ENCODE measurements at regions not wholly inside any gene's neighbourhood (a gene's known extent, or its start where the extent isn't known, plus 50 kb on each side); places are given as distances from the start of the nearest gene placed in this dataset.
"Not testable (repeated sequence)": the region's sequence is repeated elsewhere in the genome, so short reads cannot be mapped to it uniquely, and the experiment has no call there.

GRCh38 chr9:115548609-115549260, 430.8 kb upstream of the TNC start:
- TF ChIP-seq CTCF (IDR thresholded peaks at IDR 0.05), result no peak
- Mint-ChIP-seq H3K27me3 (peaks cover 5% of the 10 kb centered on the region), H3K4me1 (ENCODE audit: low read depth) (no peaks in the 10 kb centered on the region), H3K4me3 (no peak overlapping the region), H3K36me3 (ENCODE audit: low read depth) (no peaks in the 10 kb centered on the region), H3K27ac (no peak overlapping the region), H3K9me3 (no peaks in the 10 kb centered on the region)
- CTCF ChIA-PET, result no interaction called here
- POLR2A ChIA-PET, result no interaction called here
- ATAC-seq (no peak), DNase-seq (no peak)
- intact Hi-C loops (cut with micrococcal nuclease), result no loop called here

- H3K36me3 Mint-ChIP-seq (ENCODE audit: low read depth), result no peaks in the 10 kb centered on the region
- DNase-seq (no peak), ATAC-seq (no peak)
- peaks cover 2% of the 10 kb centered on the region for H3K27me3 Mint-ChIP-seq
- intact Hi-C loops (cut with micrococcal nuclease), result no loop called here
- TF ChIP-seq CTCF (IDR thresholded peaks at IDR 0.05), result no peak
- no peak overlapping the region for H3K4me3 Mint-ChIP-seq
- ChIA-PET CTCF (no interaction called here), POLR2A (no interaction called here)
- H3K9me3 Mint-ChIP-seq, result peaks cover 7% of the 10 kb centered on the region
- H3K27ac Mint-ChIP-seq, result no peak overlapping the region
- H3K4me1 Mint-ChIP-seq (ENCODE audit: low read depth), result no peaks in the 10 kb centered on the region
These were observed 433.4 kb upstream of the TNC start for GRCh38 chr9:115551396-115551795.

- no peaks in the 10 kb centered on the region for H3K4me1 Mint-ChIP-seq (ENCODE audit: low read depth)
- intact Hi-C loops (cut with micrococcal nuclease), result no loop called here
- H3K4me3 Mint-ChIP-seq, result no peak overlapping the region
- ChIA-PET POLR2A (no interaction called here), CTCF (no interaction called here)
- no peak for TF ChIP-seq CTCF (IDR thresholded peaks at IDR 0.05)
- H3K27ac Mint-ChIP-seq, result no peak overlapping the region
- H3K36me3 Mint-ChIP-seq (ENCODE audit: low read depth), result no peaks in the 10 kb centered on the region
- H3K9me3 Mint-ChIP-seq, result peaks cover 16% of the 10 kb centered on the region
- H3K27me3 Mint-ChIP-seq, result peaks cover 2% of the 10 kb centered on the region
- DNase-seq (no peak), ATAC-seq (no peak)
These were observed 435.3 kb upstream of the TNC start for GRCh38 chr9:115553060-115553773.

- Mint-ChIP-seq H3K27me3 (peaks cover 2% of the 10 kb centered on the region), H3K9me3 (peaks cover 16% of the 10 kb centered on the region), H3K36me3 (ENCODE audit: low read depth) (no peaks in the 10 kb centered on the region), H3K4me1 (ENCODE audit: low read depth) (no peaks in the 10 kb centered on the region), H3K27ac (no peak overlapping the region), H3K4me3 (no peak overlapping the region)
- intact Hi-C loops (cut with micrococcal nuclease), result no loop called here
- no peak for ATAC-seq
- CTCF ChIA-PET, result no interaction called here
- POLR2A ChIA-PET, result no interaction called here
- no peak for DNase-seq
- no peak for TF ChIP-seq CTCF (IDR thresholded peaks at IDR 0.05)
These were observed 438.5 kb upstream of the TNC start for GRCh38 chr9:115556432-115556831.

GRCh38 chr9:115575147-115575546, 457.2 kb upstream of the TNC start:
- no peak for TF ChIP-seq CTCF (IDR thresholded peaks at IDR 0.05)
- DNase-seq (no peak), ATAC-seq (no peak)
- H3K4me1 Mint-ChIP-seq (ENCODE audit: low read depth), result no peaks in the 10 kb centered on the region
- H3K36me3 Mint-ChIP-seq (ENCODE audit: low read depth), result no peaks in the 10 kb centered on the region
- POLR2A ChIA-PET, result no interaction called here
- H3K9me3 Mint-ChIP-seq, result no peaks in the 10 kb centered on the region
- CTCF ChIA-PET, result interaction anchor here (1.2 kb wide), 1 partner anchor 13 kb away, joined by 4 read pairs; no protein-coding TSS in a partner anchor
- no peak overlapping the region for H3K4me3 Mint-ChIP-seq
- H3K27me3 Mint-ChIP-seq, result peaks cover 4% of the 10 kb centered on the region
- H3K27ac Mint-ChIP-seq, result no peak overlapping the region
- intact Hi-C loops (cut with micrococcal nuclease), result no loop called here

- H3K9me3 Mint-ChIP-seq; POLR2A ChIA-PET; H3K4me3 Mint-ChIP-seq; H3K36me3 Mint-ChIP-seq (ENCODE audit: low read depth); CTCF ChIA-PET; H3K27me3 Mint-ChIP-seq; H3K27ac Mint-ChIP-seq; intact Hi-C loops (cut with micrococcal nuclease); H3K4me1 Mint-ChIP-seq (ENCODE audit: low read depth); DNase-seq; ATAC-seq: not testable (repeated sequence)
These were observed 467.5 kb upstream of the TNC start for GRCh38 chr9:115585458-115585857.

Measured in activated CD8-positive, alpha-beta T cell treated with anti-CD3 and anti-CD28 coated beads for 36 hours (primary cell).